HG03520 (cell line): ENCODE measurements at regions not wholly inside any gene's neighbourhood (a gene's known extent, or its start where the extent isn't known, plus 50 kb on each side); places are given as distances from the start of the nearest gene placed in this dataset.

ENCODE experiments used
- ATAC-seq: cut with Tn5 transposase; IDR thresholded peaks from one replicate; pipeline ENCODE4 v1.9.1; 2021; ENCODE audit warnings: mild to moderate bottlenecking, moderate library complexity; ENCODE audit not compliant: unreplicated experiment

DNA sequence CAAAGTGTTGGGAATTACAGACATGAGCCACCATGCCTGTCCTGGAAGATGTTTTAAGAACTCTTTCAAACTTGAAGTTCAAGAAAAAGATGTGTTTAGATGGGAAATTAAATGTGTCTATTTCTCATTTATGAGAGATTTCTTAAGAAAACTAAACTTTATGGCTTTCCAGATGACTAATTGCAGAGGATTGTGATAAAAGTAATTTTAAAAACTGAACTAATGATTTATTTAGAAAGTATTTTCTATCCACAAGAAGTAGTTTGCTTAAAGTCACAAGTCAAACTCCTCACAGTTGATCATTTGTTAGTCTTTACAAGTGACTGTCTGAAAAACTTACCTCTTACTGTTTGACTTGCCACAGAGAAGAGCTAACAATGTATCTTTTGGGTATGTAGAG lies 89.6 kb upstream of the SPRY2 start:
- ATAC-seq, result no peak

DNA sequence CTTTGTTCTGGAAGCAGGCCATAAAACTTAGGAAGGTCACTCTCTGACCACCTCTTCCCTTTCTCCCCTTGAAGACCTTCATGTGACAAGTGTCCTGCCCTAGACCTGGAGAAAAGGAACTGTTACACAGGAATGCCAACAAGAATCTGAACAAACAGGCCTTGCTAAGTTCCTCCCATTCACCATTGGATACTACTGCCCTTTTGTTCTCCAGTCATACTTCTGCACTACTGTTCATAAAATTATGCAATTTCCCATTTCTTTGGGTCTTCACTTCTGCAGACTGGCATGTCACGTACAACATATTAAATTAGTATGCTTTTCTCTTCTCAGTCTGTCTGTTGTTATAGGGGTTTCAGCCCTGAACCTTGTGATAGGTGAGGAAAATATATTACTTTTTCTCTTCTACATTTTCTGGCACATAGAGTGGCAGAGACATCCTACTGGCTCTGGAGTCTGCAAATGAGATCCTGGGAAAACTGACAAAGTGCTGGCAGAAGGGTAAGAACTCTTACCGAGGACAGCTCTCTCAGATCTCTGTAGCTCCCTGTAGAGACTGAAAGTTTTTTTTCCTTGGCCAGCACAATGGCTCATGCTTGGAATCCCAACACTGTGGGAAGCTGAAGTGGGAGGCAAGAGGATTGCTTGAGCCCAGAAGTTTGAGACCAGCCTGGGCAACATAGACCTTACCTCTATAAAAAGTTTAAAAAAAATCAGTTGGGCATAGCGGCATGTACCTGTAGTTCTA lies 87.6 kb upstream of the SPRY2 start:
- ATAC-seq, result no peak

DNA sequence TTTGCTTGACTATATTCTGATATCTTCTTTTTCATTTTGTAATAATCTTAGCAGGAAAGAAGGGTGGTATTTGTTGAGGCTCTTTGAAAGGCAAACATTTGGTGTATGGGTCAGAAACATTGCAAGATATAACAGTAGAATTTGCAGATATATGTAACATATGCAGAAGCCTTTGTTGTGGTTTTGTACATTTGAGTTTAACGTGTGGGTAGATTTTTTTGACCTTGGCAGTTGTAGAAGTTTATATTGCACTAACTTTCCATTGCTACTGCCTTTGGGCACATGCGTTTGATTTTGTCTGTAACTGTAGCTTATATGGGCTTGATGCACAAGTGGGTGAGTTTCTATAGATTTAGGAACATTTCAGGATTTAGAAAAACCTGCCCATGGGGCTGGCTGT lies 78.5 kb upstream of the SPRY2 start:
- ATAC-seq, result no peak

DNA sequence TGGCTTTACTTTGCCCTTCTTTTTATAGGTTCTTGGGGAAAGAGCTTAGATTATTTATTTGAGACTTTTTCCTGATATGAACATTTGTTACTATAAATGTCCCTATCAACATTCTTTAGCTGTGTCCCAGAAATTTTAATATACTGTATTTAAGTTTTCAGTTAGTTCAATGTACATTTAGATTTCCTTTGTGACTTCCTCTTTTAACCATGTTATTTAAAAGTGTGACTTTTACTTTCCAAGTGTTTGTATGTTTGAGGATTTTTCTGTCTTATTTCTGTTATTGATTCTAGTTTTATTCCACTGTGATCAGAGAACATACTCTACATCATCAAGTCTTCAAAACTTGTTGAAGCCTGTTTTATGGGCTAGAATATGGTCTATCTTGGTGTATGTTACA lies 72.7 kb upstream of the SPRY2 start:
- ATAC-seq, result no peak

GRCh38 chr13:80408270-80408669 lies 67.3 kb upstream of the SPRY2 start:
- no peak for ATAC-seq

- ATAC-seq, result no peak
Observed at GRCh38 chr13:80400865-80401426, 60.0 kb upstream of the SPRY2 start.

- no peak for ATAC-seq
Observed at GRCh38 chr13:80400164-80400864, 59.4 kb upstream of the SPRY2 start.

DNA sequence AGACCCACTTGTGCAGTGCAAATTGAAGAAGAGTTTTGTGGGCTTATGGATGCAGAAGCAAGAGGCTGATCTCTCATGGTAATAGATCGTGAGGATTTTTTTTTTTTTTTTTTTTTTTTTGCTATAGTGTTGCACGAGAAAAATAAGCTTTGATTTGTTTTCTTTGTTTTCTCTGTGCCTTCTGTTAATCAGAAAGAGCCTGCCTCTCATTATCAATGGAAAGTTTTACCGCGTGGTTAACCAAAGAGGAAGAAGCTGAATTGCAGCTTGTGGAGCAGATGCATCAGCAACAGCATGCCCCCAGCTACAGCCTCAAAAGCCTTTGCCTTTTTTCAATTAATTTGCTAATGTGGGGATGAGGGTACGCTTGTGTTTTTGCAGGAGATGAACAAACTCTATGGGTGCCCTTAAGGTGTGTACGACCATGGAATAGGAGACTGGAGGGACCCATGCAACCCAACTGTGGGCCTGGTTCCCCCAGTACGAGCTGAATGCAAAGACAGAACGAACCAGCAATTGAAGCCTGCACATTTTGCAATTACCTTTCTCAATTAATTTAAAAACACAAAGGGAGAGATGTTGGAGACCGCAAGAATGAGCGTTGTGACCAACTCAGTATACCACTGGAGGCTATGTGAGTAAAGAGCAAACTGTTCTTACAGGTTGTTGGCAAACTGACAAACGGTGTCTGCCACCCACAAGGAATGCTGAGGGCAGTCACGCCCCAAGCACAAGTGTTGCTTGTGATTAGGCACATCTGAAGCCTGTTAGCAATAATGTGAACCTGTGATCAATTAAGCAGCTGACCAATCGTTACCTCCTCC lies 58.6 kb upstream of the SPRY2 start:
- ATAC-seq, result no peak
